OCI-LY7 (cell line): ENCODE measurements at regions not wholly inside any gene's neighbourhood (a gene's known extent, or its start where the extent isn't known, plus 50 kb on each side); places are given as distances from the start of the nearest gene placed in this dataset.

Source experiments
- CTCF ChIP-seq: fragments of 200-600 bp; sonication (generic); conservative IDR thresholded peaks from 2 replicates; pipeline ENCODE4 v1.5.1; 2014; ENCODE audit warnings: mild to moderate bottlenecking, antibody characterized with exemption, low read length, moderate library complexity, mixed read lengths
- EZH2phosphoT487 ChIP-seq: fragments of 200-600 bp; sonication (generic); IDR thresholded peaks from 2 replicates; pipeline ENCODE4 v1.6.1; 2018; ENCODE audit warnings: low read depth, borderline replicate concordance, mild to moderate bottlenecking, mixed run types, antibody characterized with exemption, low read length, moderate library complexity, mixed read lengths

DNA sequence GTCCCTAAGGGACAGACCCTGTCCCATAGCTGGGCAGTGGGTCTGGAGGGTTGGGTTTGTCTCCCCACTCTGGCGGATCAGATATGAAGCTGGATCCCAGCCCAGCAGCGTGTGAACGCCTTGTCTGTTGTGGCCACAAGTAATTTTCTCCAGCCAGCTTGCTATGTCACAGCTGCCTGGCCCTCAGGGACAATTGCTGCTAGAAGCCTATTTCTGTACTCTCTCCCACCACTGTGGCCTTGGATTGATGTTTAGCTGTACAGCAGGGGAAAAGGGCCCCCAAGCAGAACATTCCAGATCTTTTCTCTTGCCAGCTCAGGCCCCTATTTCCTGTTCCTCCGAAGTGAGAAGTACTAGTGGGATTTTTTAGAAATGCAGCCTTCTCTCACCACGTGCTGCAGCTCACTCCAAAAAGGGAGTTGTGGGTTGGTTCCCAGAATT is 53.5 kb upstream of the WAC start:
- TF ChIP-seq EZH2phosphoT487: no peak
- no peak for TF ChIP-seq CTCF
